NCI-H146 (cell line): ENCODE measurements at regions not wholly inside any gene's neighbourhood (a gene's known extent, or its start where the extent isn't known, plus 50 kb on each side); places are given as distances from the start of the nearest gene placed in this dataset.

Source experiments
- DNase-seq: peaks from one replicate; lab custom pipeline; 2025; lab: John Stamatoyannopoulos, UW

DNA sequence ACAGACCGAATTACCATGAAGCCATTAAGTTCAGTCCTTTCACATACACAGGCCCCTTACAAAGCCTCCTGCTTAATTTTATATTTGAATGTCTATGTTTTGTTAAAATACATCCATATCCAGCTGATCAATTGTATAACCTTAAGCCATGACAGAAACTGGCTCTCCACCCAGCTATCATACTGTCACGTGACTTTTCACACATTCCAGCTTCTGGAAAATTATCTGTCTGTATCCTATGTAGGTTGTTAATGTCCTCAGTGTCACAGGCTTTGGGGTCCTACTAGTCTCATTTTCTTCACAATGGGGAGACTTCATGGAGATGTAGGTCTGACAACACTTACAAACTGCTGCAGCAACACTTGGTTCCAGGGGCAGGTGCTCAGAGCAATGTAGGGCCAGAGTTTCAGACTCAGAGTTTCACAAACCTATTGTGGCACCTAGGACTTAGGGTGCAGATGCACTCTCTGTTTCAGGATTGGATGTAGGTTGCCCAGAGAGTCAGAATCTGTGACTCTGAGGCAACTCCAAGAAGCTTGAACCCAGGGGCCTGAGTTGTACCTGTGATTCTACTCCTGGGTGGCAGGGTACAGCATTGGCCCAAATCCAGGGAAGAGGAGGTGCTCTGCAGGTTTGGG, 69.6 kb upstream of the PCDH20 start:
- DNase-seq = no peak

DNA sequence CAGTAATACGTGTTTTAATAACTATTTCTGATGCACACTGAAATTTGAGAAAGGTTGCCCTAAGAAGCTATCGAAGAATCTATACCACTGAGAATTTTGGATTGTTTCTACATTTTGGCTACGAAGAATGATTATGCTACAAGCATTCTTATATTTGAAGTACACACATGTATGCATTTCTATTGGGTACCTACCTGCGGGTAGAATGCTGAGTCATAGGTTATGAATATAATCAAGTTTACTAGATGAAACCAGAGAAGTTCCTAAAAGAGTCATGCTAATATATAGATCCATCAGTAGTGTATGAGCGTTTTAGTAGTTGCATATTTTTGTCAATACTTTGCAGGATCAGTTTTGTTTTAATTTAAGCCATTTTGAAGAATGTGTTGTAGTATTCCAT, 62.0 kb upstream of the PCDH20 start:
- DNase-seq = no peak

DNA sequence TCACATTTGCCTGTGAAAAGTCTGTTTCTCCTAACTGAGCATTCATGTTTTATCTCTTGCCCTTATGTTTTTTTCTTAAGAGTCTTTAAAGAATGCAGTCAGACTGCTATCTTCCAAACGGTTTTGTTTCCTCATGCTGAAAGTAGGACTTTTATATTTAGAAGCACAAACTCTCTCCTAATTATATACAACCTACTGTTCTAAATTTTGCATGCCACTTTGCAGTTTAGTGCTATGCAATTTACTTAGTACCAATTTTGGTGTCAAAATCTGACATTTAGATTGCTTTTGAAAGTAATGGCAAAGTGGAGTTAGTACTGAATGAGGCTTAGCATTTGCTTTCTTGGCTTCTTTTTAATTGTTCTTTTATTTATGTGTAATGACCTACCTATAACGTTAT, 55.1 kb upstream of the PCDH20 start:
- no peak for DNase-seq

GRCh38 chr13:61466280-61466679, 50.6 kb upstream of the PCDH20 start:
- DNase-seq = peak; percentile 4
